ENCODE measurements at regions not wholly inside any gene's neighbourhood (a gene's known extent, or its start where the extent isn't known, plus 50 kb on each side); places are given as distances from the start of the nearest gene placed in this dataset.
"Not testable (repeated sequence)": the region's sequence is repeated elsewhere in the genome, so short reads cannot be mapped to it uniquely, and the experiment has no call there.

DNA sequence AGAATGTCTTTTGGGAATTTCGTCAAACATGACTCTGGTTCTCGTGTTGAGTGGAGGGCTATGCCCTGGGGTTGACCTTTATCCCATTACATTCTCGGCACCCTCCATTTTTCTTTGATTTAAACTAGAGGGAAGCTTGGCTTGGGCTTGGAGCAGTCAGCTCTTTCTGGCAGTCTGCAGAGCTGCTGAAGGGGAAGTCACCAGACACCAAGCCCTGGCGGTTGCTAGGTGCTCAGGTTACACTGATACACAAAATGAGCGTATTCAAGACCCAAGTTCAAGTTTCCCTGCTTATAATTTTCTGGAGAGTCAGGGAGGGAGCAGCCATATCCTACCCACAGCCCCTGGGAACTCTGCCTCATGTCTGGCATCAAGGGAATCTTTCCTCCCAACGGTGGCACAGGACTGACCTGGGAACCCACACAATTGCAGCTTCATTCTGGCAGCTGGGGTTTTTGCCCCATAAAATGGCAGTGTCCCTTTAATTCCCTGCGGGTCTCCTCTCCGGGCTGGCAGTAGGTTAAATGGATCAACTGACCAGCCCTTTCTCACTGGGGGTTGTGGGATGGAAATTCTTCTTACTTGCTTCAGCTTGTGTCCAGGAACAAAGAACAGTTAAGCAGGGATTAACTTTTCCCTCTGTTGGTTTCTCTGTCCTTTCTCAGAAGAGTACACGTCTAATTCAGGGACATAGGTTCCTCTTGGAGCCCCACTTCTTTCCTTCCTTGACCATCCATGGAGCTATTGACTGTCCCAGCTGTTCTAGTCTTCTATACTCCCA, 110.0 kb upstream of the DLG1 start:
- Histone ChIP-seq H3K4me3 (ENCODE audit: low read depth, low read length) (no peak overlapping the region), H3K4me1 (ENCODE audit: insufficient read depth) (no peaks in the 10 kb centered on the region), H3K27ac (ENCODE audit: low read depth) (no peak overlapping the region), H3K36me3 (ENCODE audit: insufficient read depth) (no peaks in the 10 kb centered on the region)
- no peak for DNase-seq (ENCODE audit: extremely low spot score)
- 43% methylated on average over 9 of the region's 9 CpGs for WGBS

DNA sequence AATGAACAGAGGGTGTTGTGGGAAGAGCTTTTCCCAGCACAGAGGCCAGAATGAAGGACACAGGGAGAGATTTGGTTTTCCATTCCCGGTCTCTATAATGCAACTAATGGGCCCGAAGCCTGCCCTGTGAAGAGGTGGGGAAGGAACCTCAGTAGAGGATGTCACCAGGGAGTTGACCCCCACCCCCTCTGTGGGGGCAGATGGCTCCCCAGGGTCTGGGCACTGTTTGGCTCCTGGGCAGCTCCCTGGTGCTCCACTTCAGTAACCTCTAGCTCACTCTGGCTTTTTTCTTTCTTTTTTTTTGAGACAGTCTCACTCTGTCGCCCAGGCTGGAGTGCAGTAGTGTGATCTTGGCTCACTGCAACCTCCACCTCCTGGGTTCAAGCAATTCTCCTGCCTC, 109.1 kb upstream of the DLG1 start:
- 64% methylated on average over 3 of the region's 3 CpGs for WGBS
- Histone ChIP-seq H3K4me3 (ENCODE audit: low read depth, low read length) (no peak overlapping the region), H3K4me1 (ENCODE audit: insufficient read depth) (no peaks in the 10 kb centered on the region), H3K27ac (ENCODE audit: low read depth) (no peak overlapping the region), H3K36me3 (ENCODE audit: insufficient read depth) (no peaks in the 10 kb centered on the region)
- no peak for DNase-seq (ENCODE audit: extremely low spot score)

DNA sequence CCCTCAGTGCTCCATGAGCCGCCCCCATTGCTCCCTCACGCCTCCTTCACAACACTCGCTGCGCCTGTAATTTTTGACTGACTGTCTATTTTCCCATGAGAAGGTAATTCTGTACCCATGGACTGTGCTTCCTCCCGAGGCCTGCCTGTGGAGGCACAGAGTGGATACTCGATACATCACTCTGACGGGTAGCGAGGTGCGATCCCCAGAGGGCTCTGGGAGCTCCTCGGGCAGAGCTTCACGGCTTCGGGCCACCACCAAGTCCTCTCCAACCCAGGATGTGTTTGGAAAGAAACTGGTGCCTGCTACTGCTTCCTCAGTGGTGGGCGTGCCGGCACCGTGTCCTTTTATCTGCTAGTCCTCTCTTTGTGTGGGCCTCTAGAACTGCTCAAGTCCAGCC, 108.6 kb upstream of the DLG1 start:
- no peak for DNase-seq (ENCODE audit: extremely low spot score)
- no peak overlapping the region for H3K4me3 ChIP-seq (ENCODE audit: low read depth, low read length)
- no peak overlapping the region for H3K27ac ChIP-seq (ENCODE audit: low read depth)
- no peaks in the 10 kb centered on the region for H3K4me1 ChIP-seq (ENCODE audit: insufficient read depth)
- 93% methylated on average over 15 of the region's 15 CpGs for WGBS
- H3K36me3 ChIP-seq (ENCODE audit: insufficient read depth) = no peaks in the 10 kb centered on the region

DNA sequence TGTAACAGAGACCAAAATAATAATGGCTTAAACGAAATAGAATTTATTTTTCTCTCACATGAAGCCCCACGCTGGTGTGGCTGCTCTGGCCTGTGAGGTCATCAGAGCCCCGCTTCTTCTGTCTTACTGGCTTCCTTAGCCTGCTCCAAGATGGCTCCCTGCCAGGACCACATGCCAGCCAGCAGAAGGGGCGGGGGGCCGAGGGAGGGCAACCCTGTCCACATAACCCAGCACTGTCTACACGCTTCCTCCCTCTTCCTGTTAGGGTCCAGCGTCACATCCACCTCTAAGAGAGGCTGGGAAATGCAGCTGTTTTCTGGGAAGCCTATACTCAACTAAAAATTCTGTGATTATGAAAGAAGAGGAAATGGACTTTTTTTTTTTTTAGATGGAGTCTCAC, 107.9 kb upstream of the DLG1 start:
- no peak overlapping the region for H3K27ac ChIP-seq (ENCODE audit: low read depth)
- no peaks in the 10 kb centered on the region for H3K4me1 ChIP-seq (ENCODE audit: insufficient read depth)
- H3K4me3 ChIP-seq (ENCODE audit: low read depth, low read length) = no peak overlapping the region
- DNase-seq (ENCODE audit: extremely low spot score) = no peak
- 47% methylated on average over 7 of the region's 7 CpGs for WGBS
- H3K36me3 ChIP-seq (ENCODE audit: insufficient read depth) = no peaks in the 10 kb centered on the region

DNA sequence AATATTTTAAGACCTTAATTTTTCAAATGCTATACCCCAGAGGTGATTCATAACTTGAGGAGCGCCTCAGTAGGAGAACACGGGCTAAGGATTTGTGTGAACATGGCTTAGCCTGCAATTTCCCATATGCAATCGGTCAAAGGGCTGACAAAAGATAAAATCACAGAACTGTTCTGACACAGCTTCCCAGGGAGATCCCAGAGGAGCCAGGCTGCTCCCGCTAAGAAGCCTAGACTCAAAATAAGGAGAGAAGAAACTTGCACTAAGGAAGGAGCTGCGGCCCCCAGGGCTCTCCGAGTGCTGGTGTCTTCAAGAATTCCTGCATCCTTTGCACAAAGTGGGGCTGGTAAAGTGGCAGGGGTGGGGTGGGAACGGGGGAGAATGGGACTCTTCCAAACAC, 106.3 kb upstream of the DLG1 start:
- no peak overlapping the region for H3K27ac ChIP-seq (ENCODE audit: low read depth)
- no peak for DNase-seq (ENCODE audit: extremely low spot score)
- no peak overlapping the region for H3K4me3 ChIP-seq (ENCODE audit: low read depth, low read length)
- no peaks in the 10 kb centered on the region for H3K4me1 ChIP-seq (ENCODE audit: insufficient read depth)
- H3K36me3 ChIP-seq (ENCODE audit: insufficient read depth) = no peaks in the 10 kb centered on the region
- 80% methylated on average over 7 of the region's 7 CpGs for WGBS

DNA sequence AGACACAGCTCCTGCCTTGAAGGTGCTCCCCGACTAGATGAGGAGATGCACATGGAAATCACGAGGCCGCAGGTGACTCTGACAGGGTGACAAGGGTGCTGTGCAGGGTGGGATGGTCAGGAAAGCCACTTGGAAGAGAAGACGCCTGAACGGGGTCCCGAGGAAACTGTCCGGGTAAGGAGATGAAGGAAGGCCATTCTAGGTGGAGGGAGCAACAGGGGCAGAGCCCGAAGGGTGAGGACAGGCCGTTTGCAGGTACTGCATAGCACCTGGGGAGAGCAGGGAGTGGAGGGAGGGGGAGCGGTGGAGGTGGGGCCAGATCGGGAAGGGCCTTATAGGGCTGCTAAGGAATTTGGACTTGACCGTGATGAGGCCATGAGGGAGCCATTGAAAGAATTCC, 105.6 kb upstream of the DLG1 start:
- Histone ChIP-seq H3K4me3 (ENCODE audit: low read depth, low read length) (no peak overlapping the region), H3K36me3 (ENCODE audit: insufficient read depth) (no peaks in the 10 kb centered on the region), H3K4me1 (ENCODE audit: insufficient read depth) (no peaks in the 10 kb centered on the region), H3K27ac (ENCODE audit: low read depth) (no peak overlapping the region)
- no peak for DNase-seq (ENCODE audit: extremely low spot score)
- WGBS = 94% methylated on average over 12 of the region's 12 CpGs

DNA sequence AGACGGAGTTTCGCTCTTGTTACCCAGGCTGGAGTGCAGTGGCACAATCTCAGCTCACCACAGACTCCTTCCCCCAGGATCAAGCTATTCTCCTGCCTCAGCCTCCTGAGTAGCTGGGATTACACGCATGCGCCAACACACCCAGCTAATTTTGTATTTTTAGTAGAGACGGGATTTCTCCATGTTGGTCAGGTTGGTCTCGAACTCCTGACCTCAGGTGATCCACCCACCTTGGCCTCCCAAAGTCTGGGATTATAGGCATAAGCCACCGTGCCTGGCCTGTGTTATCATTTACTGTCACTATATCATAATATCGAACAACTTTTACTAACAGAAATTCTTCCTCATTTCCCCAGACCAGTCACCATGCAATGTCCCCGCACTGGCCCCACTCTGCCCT, 104.0 kb upstream of the DLG1 start:
- not testable (repeated sequence) for H3K4me3 ChIP-seq (ENCODE audit: low read depth, low read length); H3K27ac ChIP-seq (ENCODE audit: low read depth); DNase-seq (ENCODE audit: extremely low spot score); H3K4me1 ChIP-seq (ENCODE audit: insufficient read depth); H3K36me3 ChIP-seq (ENCODE audit: insufficient read depth)
- whole genome bisulfite sequencing = 93% methylated on average over 9 of the region's 9 CpGs

DNA sequence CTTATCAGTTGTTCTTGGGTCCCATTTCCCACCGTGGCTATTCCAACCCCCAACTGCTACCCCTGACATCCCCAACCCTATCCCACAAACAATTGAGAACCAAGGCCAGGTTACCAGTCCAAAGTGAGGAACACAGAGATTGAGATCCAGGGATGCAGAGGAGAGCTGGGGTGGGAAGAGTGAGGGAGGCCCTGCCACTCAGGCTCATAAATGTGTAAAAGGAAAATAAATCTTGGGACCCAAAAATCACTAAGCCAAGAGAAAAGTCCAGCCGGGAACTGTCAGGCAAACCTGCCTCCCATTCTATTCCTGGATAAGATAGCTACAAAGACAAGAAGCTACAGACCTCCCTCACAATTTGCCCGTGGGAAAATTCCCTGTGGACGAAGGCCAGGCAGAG, 101.1 kb upstream of the DLG1 start:
- no peak overlapping the region for H3K4me3 ChIP-seq (ENCODE audit: low read depth, low read length)
- H3K4me1 ChIP-seq (ENCODE audit: insufficient read depth) = no peaks in the 10 kb centered on the region

DNA sequence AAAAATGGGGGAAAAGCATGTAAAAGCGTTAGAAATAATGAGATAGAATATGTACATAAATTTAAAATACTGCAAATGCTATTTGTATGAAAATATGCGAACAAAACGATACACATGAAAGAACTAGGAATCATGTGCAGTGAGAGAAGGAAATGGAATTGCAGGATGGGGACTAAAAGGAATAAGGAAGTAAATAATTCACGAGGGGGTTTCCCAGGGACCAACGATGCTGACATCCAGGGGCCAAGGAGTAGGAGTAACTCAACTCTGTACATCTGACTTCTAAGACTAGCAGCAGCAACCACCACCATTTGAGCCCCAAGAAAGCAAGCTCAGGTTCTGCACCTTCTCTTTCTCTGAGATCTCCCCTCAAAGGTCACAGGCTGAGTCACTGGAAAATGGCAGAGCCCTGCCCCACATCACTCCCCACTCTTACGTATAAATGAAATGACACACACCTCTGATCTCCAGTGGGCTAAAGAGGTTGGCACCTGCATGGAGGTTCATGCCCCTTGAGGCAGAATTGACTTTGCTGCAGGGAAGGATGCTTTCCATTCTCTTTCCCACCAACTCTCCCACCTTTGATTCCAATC, 100.0 kb upstream of the DLG1 start:
- Histone ChIP-seq H3K4me1 (ENCODE audit: insufficient read depth) (no peaks in the 10 kb centered on the region), H3K4me3 (ENCODE audit: low read depth, low read length) (no peak overlapping the region), H3K27ac (ENCODE audit: low read depth) (no peak overlapping the region), H3K36me3 (ENCODE audit: insufficient read depth) (no peaks in the 10 kb centered on the region)
- no peak for DNase-seq (ENCODE audit: extremely low spot score)
- 73% methylated on average over 6 of the region's 6 CpGs for WGBS

More for the DNA sequence above, 101.1 kb upstream of the DLG1 start:
- H3K27ac ChIP-seq (ENCODE audit: low read depth) = no peak overlapping the region
- no peak for DNase-seq (ENCODE audit: extremely low spot score)
- 61% methylated on average over 4 of the region's 4 CpGs for WGBS
- no peaks in the 10 kb centered on the region for H3K36me3 ChIP-seq (ENCODE audit: insufficient read depth)

DNA sequence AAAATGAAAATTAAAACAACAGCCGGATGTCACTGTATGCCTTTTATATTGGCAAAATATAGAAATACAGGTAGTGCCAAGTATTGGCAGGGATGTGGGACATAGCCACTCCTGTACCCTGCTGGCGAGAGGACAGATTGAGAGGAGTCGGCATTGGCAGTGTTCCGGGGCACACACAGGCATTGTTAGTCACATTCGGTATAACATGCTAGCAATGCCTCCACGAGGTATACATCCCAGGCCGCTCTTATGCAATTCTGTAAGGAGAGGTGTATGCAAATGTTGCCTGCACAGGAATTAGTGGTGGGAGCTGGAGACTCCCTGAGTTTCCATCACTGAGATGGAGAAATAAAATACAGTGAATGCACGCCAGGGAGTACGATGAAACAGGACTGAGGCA, 99.4 kb upstream of the DLG1 start:
- no peak for DNase-seq (ENCODE audit: extremely low spot score)
- WGBS = 96% methylated on average over 9 of the region's 9 CpGs
- H3K36me3 ChIP-seq (ENCODE audit: insufficient read depth) = no peaks in the 10 kb centered on the region
- no peaks in the 10 kb centered on the region for H3K4me1 ChIP-seq (ENCODE audit: insufficient read depth)
- H3K4me3 ChIP-seq (ENCODE audit: low read depth, low read length) = no peak overlapping the region
- H3K27ac ChIP-seq (ENCODE audit: low read depth) = no peak overlapping the region

DNA sequence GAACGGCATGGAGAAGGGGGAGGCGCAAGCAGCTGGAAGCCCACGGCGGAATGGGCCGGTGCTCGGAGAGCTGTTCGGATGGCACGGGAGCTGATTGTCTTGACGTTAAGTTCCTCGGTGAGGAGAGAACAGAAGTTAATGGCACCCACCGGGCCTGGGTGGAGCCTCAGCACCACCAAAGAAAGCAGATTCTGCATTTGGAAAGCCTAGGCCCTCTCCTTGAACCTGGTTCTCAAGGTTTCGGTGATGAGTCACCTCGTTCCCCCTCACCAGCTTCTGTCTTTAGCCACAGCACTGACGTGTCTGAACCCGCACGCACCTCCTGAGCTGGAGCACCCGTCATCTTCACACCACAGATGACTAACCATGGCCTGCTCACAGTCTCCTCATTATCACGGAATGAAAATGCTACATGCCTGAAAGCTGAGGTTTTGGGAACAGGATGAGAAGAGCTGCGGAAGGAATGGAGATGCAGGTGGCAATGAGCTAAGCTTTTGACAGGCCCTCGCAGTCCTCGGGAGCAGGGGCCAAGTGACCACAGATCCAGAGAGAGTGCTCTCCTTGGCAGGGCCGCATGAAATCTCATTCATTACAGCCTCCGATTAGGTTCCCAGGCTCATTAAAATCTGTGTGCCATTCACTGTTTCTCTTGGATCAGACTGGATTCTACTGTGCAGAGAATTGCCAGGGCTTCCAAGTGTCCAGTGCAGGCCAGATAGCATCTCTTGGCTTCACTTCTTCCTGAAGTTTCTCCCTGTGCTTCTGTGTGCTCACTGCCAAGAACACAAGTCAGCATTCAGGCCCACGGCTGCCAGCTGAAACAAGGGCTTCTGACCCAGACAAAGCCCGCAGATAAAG, 96.3 kb upstream of the DLG1 start:
- DNase-seq (ENCODE audit: extremely low spot score) = peak; percentile 56
- peak overlapping the region; percentile 61 for H3K27ac ChIP-seq (ENCODE audit: low read depth)
- no peaks in the 10 kb centered on the region for H3K4me1 ChIP-seq (ENCODE audit: insufficient read depth)
- no peaks in the 10 kb centered on the region for H3K36me3 ChIP-seq (ENCODE audit: insufficient read depth)
- no peak overlapping the region for H3K4me3 ChIP-seq (ENCODE audit: low read depth, low read length)
- WGBS = 61% methylated on average over 25 of the region's 25 CpGs

DNA sequence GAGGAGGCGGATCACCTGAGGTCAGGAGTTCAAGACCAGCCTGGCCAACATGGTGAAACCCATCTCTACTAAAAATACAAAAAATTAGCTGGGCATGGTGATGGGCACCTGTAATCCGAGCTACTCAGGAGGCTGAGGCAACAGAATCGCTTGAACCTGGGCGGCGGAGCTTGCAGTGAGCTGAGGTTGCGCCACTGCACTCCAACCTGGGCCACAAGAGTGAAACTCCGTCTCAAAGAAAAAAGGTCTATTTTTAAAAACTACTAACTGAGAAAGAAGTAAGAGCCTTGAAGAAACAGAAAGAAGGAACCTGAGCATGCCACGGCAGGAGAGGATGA, 95.7 kb upstream of the DLG1 start:
- 98% methylated on average over 8 of the region's 8 CpGs for WGBS
- not testable (repeated sequence) for H3K4me3 ChIP-seq (ENCODE audit: low read depth, low read length); DNase-seq (ENCODE audit: extremely low spot score); H3K4me1 ChIP-seq (ENCODE audit: insufficient read depth); H3K36me3 ChIP-seq (ENCODE audit: insufficient read depth)
- H3K27ac ChIP-seq (ENCODE audit: low read depth) = peak overlapping the region; percentile 61

DNA sequence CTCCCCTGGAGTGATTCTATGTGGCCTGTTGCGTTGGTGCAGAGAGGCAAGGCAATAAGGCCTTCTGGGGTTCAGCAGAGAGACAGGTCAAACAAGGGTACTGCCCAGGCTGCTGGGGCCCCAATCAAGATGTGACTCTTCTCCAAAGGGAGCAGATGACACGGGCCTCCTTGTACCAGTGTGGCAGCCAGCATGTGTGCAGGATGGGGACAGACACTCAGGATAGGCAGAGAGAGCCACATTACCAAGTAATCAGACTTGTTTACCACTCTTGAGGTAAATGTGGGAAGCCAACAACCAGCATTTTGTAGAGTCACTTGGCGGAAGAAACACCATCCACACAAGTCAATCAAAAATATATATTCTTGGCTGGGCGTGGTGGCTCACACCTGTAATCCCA, 95.3 kb upstream of the DLG1 start:
- Histone ChIP-seq H3K4me1 (ENCODE audit: insufficient read depth) (no peaks in the 10 kb centered on the region), H3K4me3 (ENCODE audit: low read depth, low read length) (no peak overlapping the region), H3K36me3 (ENCODE audit: insufficient read depth) (no peaks in the 10 kb centered on the region), H3K27ac (ENCODE audit: low read depth) (no peak overlapping the region)
- no peak for DNase-seq (ENCODE audit: extremely low spot score)
- WGBS = 93% methylated on average over 4 of the region's 4 CpGs

DNA sequence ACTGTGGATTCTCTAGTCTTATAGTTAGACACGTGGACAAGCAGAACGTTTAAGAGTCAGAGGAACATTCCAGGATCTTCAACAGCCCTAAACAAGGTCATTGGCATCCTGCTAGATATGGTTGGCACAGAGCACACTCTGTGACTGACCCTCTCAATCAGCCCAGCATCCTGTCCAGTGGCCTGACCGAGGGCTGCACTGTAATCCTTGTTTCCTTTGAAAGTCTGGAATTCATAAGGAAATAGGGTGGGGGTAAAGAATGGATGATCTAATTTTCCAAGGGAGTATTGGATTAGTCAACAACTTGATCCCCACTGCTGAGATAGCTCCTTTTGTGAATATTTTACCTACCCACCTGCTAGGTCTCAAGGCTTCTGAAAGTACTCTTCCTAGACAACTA, 94.5 kb upstream of the DLG1 start:
- Histone ChIP-seq H3K4me3 (ENCODE audit: low read depth, low read length) (no peak overlapping the region), H3K27ac (ENCODE audit: low read depth) (no peak overlapping the region), H3K4me1 (ENCODE audit: insufficient read depth) (no peaks in the 10 kb centered on the region), H3K36me3 (ENCODE audit: insufficient read depth) (no peaks in the 10 kb centered on the region)
- no peak for DNase-seq (ENCODE audit: extremely low spot score)
- WGBS = 70% methylated on average over 3 of the region's 3 CpGs
